ENCODE measurements at regions not wholly inside any gene's neighbourhood (a gene's known extent, or its start where the extent isn't known, plus 50 kb on each side); places are given as distances from the start of the nearest gene placed in this dataset.
"Not testable (repeated sequence)": the region's sequence is repeated elsewhere in the genome, so short reads cannot be mapped to it uniquely, and the experiment has no call there.

- not testable (repeated sequence) for DNase-seq
Measured at GRCh38 chr14:34381304-34381703, 80.7 kb downstream of the SPTSSA start.

GRCh38 chr14:34380471-34380845 is 81.6 kb downstream of the SPTSSA start:
- DNase-seq: no peak

- DNase-seq: no peak
Measured at GRCh38 chr14:34379816-34380470, 82.1 kb downstream of the SPTSSA start.

GRCh38 chr14:34376649-34377267 is 85.3 kb downstream of the SPTSSA start:
- no peak for DNase-seq

GRCh38 chr14:34374998-34375740 is 86.9 kb downstream of the SPTSSA start:
- no peak for DNase-seq

- DNase-seq: no peak
Measured at GRCh38 chr14:34373191-34373590, 88.8 kb downstream of the SPTSSA start.

GRCh38 chr14:34372786-34373185 is 89.3 kb downstream of the SPTSSA start:
- DNase-seq: no peak

- DNase-seq: no peak
Measured at GRCh38 chr14:34369648-34370030, 92.4 kb downstream of the SPTSSA start.

GRCh38 chr14:34368971-34369647 is 92.9 kb downstream of the SPTSSA start:
- no peak for DNase-seq

- DNase-seq: no peak
Measured at GRCh38 chr14:34368115-34368970, 93.7 kb downstream of the SPTSSA start.

GRCh38 chr14:34365309-34365915 is 96.6 kb downstream of the SPTSSA start:
- no peak for DNase-seq

- DNase-seq: no peak
Measured at GRCh38 chr14:34364201-34364600, 97.8 kb downstream of the SPTSSA start.

- DNase-seq: no peak
Measured at GRCh38 chr14:34363733-34364134, 98.3 kb downstream of the SPTSSA start.

GRCh38 chr14:34362641-34363251 is 99.3 kb downstream of the SPTSSA start:
- no peak for DNase-seq

- DNase-seq: no peak
Measured at GRCh38 chr14:34361504-34362011, 100.5 kb downstream of the SPTSSA start.

- DNase-seq: no peak
Measured at GRCh38 chr14:34359420-34360117, 102.5 kb downstream of the SPTSSA start.

GRCh38 chr14:34356264-34356654 is 105.8 kb downstream of the SPTSSA start:
- no peak for DNase-seq

- DNase-seq: no peak
Measured at GRCh38 chr14:34355584-34356263, 106.3 kb downstream of the SPTSSA start.

- DNase-seq: no peak
Measured at GRCh38 chr14:34354556-34354955, 107.5 kb downstream of the SPTSSA start.

- DNase-seq: no peak
Measured at GRCh38 chr14:34350903-34351302, 111.1 kb downstream of the SPTSSA start.
